HG03039 (cell line): ENCODE measurements at regions not wholly inside any gene's neighbourhood (a gene's known extent, or its start where the extent isn't known, plus 50 kb on each side); places are given as distances from the start of the nearest gene placed in this dataset.

Source experiments
- ATAC-seq: cut with Tn5 transposase; IDR thresholded peaks from one replicate; pipeline ENCODE4 v1.9.1; 2021; ENCODE audit warnings: mild to moderate bottlenecking, moderate library complexity; ENCODE audit not compliant: unreplicated experiment

DNA sequence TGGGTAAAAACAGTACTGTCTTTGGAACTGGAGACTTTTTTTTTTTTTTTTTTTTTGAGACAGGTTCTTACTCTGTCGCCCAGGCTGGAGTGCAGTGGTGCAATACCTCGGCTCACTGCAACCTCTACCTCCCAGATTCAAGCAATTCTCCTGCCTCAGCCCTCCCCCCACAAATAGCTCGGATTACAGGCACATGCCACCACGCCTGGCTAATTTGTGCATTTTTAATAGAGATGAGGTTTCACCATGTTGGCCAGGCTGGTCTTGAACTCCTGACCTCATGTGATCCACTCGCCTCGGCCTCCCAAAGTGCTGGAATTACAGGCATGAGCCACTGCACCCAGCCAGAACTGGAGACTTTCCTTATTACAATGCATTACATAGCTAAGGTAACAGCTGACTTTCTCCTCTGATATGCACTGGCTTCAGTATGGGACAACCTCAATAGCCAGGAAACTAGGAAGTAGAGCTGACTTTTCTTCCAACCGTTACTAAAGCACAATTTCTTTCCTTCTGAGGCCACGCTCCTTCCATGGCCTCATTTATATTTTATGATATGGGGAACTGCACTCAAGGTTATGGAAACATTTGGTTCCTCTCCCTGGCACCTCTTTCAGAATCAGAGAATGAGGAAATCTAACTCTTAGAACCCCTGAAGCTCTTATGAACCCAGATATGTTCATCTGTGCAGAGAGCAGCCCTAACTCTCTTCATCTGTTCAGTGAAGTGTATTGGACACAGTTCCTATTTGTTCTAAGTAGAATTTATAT, 53.5 kb upstream of the FAM9B start:
- no peak for ATAC-seq

- no peak for ATAC-seq
Measured at GRCh38 chrX:9088896-9089295, 55.0 kb upstream of the FAM9B start.

- ATAC-seq: no peak
Measured at GRCh38 chrX:9090766-9091165, 56.8 kb upstream of the FAM9B start.

DNA sequence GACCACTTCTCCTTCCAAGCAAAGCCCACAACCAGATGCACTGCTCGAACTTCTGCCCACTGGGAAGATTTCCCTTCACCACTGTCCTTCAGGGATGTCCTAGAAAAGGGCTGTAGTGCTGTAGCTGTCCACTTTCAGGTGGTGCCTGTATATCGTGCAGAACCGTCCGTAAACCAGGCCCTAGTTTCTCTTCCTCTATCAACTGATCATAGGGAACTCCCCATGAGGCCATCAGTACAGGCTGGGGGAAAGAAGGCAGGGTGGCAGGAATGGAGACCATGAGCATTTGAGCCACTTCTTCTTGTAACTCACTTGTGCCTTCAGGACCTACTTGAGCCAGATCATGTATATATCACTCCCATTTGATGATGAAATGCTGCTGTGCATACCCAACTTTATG, 57.3 kb upstream of the FAM9B start:
- no peak for ATAC-seq

- no peak for ATAC-seq
Measured at GRCh38 chrX:9102956-9103355, 69.0 kb upstream of the FAM9B start.

GRCh38 chrX:9108054-9108453, 74.1 kb upstream of the FAM9B start:
- ATAC-seq: no peak

- no peak for ATAC-seq
Measured at GRCh38 chrX:9110808-9111207, 76.9 kb upstream of the FAM9B start.

DNA sequence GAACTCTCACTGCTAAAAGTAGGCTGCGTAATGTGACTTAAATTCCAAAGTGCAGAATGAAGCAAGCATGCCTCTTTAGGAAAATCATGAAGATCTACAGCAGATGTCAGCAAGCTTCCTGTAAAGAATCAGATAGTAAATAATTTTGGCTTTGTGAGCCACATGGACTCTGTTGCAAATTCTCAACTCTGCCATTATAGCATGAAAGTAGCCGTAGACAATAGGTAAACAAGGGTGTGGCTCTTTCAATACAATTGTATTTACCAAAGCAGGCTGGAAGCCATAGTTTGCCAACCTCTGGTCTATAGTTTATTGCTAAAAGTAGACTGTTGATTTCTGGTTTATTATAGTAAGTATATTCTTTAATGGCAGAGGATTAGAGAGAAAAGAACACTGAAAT, 80.3 kb upstream of the FAM9B start:
- ATAC-seq: no peak

GRCh38 chrX:9117851-9118250, 83.9 kb upstream of the FAM9B start:
- no peak for ATAC-seq

GRCh38 chrX:9122519-9123245, 88.8 kb upstream of the FAM9B start:
- ATAC-seq: no peak

GRCh38 chrX:9127986-9128385, 94.1 kb upstream of the FAM9B start:
- no peak for ATAC-seq

GRCh38 chrX:9130031-9130430, 96.1 kb upstream of the FAM9B start:
- ATAC-seq: no peak

DNA sequence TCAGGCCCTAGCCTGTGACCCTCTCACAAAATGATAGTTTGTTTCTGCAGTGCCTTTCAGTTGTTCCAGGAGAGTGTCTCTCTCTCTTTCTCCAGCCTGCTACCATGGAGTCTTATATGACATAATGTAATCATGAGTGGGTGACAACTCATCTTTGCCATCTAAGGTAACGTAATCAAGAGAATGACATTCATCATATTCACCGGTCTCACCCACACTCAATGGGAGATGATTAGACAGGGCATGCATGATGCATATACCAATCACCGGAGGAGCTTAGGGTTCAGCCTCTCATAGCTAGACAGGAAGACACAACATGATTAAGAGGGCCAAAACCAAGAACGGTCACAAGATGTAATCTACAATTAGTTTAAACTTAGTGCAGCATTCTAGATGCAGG, 97.1 kb upstream of the FAM9B start:
- ATAC-seq: no peak

DNA sequence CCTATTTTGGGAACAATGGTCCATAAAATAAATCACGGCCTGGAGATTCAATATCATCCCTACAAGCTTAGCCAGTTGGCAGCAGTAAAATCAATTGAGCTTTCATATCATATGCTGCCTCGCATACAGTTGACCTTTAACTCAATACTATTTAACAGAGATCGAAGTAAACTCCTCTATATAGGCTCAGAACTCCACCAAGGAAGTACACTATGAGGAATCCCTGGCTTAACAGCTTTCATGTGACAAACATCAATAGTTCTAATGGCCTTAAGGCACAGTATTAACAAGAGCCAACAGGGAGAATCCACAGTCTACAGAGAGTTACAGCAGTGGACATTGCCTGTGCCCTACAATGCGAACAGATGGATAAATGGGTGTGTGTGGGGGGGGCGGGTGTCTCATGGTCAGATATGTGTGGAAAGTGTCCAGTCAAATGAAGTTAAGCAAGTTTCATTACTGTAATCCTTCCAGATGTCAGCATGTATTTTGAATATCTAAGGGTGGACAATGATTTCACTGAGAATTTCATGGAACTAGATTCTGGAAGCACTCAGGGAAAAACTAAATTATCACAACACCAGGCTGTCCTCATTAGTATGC, 98.2 kb upstream of the FAM9B start:
- no peak for ATAC-seq

- no peak for ATAC-seq
Measured at GRCh38 chrX:9133426-9133825, 99.5 kb upstream of the FAM9B start.

- no peak for ATAC-seq
Measured at GRCh38 chrX:9134366-9134765, 100.4 kb upstream of the FAM9B start.

DNA sequence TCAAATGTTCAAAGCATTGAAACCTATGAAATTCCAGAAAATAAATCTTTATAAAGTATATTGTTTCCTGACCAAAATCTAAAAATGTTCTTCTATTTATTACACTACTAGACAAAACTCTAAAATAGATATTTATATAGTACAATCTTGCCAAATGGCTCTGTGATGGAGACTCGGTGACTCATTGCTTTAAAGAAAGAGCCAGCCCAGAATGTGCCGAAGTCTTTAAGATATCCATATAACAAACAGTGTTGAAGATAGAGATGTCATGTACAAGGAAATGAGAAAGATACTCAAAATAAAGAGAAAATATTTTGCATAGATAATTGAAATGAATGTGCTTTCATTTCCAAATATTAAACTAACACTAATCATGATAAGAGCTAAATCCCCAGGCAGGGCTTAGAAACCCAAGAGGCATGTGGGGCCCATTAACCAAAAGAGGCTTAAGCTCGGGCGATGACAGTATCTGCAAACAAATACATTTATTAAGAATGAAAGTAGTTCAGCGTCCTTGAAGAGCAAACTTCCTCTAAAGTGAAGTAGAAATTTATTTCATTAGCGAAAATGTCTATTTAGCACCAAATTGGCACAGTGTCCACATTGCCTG, 102.1 kb upstream of the FAM9B start:
- no peak for ATAC-seq

GRCh38 chrX:9137152-9137551, 103.2 kb upstream of the FAM9B start:
- ATAC-seq: no peak

DNA sequence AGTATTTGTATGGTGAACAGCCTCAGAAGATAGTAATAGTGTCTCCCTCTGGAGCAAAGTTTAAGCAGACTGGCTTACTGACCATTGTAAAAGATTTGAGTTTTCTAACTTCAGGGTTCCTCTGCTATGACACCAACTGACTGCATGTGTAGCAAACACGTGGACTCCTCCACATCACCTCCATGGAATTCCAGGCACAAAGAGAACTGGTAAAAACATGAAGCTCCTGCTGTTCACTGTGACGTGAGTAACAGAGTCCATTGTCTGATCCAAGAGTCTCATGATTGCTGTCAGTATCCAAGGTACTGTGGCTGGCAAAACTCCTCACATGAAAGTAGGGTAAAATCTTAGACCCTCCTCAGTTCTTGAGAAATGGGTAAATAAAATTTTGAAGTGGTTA, 107.6 kb upstream of the FAM9B start:
- ATAC-seq: no peak

GRCh38 chrX:9144701-9145241, 110.8 kb upstream of the FAM9B start:
- no peak for ATAC-seq

DNA sequence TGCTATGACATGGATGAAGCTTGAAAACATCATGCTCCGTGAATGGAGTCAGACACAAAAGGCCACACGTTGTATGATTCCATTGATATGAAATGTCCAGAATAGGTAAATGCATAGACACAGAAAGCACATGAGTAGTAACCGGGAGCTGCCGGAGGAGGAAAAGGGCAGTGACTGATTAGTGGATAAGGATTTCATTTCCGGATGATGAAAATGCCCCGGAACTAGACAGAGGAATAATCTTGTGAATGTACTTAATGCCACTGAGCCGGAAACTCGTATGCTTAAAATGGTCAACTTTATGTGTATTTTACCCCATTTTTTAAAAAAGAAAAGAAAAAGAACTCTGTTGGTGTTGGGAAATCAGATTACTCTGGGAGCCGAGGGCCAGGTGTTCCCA, 112.7 kb upstream of the FAM9B start:
- ATAC-seq: no peak
